Stimulated activated naive CD4-positive, alpha-beta T cell (primary cell): ENCODE measurements at regions not wholly inside any gene's neighbourhood (a gene's known extent, or its start where the extent isn't known, plus 50 kb on each side); places are given as distances from the start of the nearest gene placed in this dataset.
"Not testable (repeated sequence)": the region's sequence is repeated elsewhere in the genome, so short reads cannot be mapped to it uniquely, and the experiment has no call there.

Source experiments
- DNase-seq, 6 experiments: peaks; one replicate each; lab custom pipeline; 2025; lab: John Stamatoyannopoulos, UW

- no peak for DNase-seq
These were observed 170.5 kb upstream of the WSCD1 start for GRCh38 chr17:5899496-5900195.

- DNase-seq = no peak
These were observed 168.4 kb upstream of the WSCD1 start for GRCh38 chr17:5901731-5902130.

GRCh38 chr17:5902181-5903140 is 167.7 kb upstream of the WSCD1 start:
- DNase-seq = no peak

- no peak for DNase-seq
These were observed 158.3 kb upstream of the WSCD1 start for GRCh38 chr17:5911919-5912318.

- DNase-seq = no peak
These were observed 157.1 kb upstream of the WSCD1 start for GRCh38 chr17:5913032-5913531.

- no peak for DNase-seq
These were observed 156.5 kb upstream of the WSCD1 start for GRCh38 chr17:5913641-5914040.

- DNase-seq = no peak
These were observed 154.8 kb upstream of the WSCD1 start for GRCh38 chr17:5915337-5915736.

GRCh38 chr17:5919089-5919488 is 151.1 kb upstream of the WSCD1 start:
- DNase-seq = no peak

GRCh38 chr17:5921512-5922282 is 148.5 kb upstream of the WSCD1 start:
- no peak for DNase-seq

- no peak for DNase-seq
These were observed 147.7 kb upstream of the WSCD1 start for GRCh38 chr17:5922476-5922875.

GRCh38 chr17:5929721-5930120 is 140.5 kb upstream of the WSCD1 start:
- DNase-seq = no peak

- DNase-seq = not testable (repeated sequence)
These were observed 139.6 kb upstream of the WSCD1 start for GRCh38 chr17:5930555-5930954.

GRCh38 chr17:5931616-5932015 is 138.6 kb upstream of the WSCD1 start:
- DNase-seq = no peak

- no peak for DNase-seq
These were observed 136.7 kb upstream of the WSCD1 start for GRCh38 chr17:5933430-5933829.

- no peak for DNase-seq
These were observed 128.9 kb upstream of the WSCD1 start for GRCh38 chr17:5941258-5941657.

GRCh38 chr17:5942687-5943086 is 127.5 kb upstream of the WSCD1 start:
- no peak for DNase-seq

GRCh38 chr17:5943232-5943631 is 126.9 kb upstream of the WSCD1 start:
- DNase-seq = no peak

- no peak for DNase-seq
These were observed 126.2 kb upstream of the WSCD1 start for GRCh38 chr17:5943982-5944381.

- no peak for DNase-seq
These were observed 122.4 kb upstream of the WSCD1 start for GRCh38 chr17:5947701-5948180.

GRCh38 chr17:5948811-5949210 is 121.4 kb upstream of the WSCD1 start:
- DNase-seq = no peak

- DNase-seq = no peak
These were observed 119.3 kb upstream of the WSCD1 start for GRCh38 chr17:5950878-5951277.

GRCh38 chr17:5951912-5952311 is 118.3 kb upstream of the WSCD1 start:
- no peak for DNase-seq
